GM04503 (cell line): ENCODE measurements at regions not wholly inside any gene's neighbourhood (a gene's known extent, or its start where the extent isn't known, plus 50 kb on each side); places are given as distances from the start of the nearest gene placed in this dataset.
A peak's percentile ranks its signal among the peaks of the same experiment; 100 is the strongest.

Experiments used
- DNase-seq: peaks from one replicate; pipeline ENCODE4 v3.0.0-alpha.2; 2012; ENCODE audit warnings: low read depth

GRCh38 chr5:68480335-68480940, 264.9 kb downstream of the PIK3R1 start:
- no peak for DNase-seq

GRCh38 chr5:68482199-68482598, 266.6 kb downstream of the PIK3R1 start:
- DNase-seq = no peak

DNA sequence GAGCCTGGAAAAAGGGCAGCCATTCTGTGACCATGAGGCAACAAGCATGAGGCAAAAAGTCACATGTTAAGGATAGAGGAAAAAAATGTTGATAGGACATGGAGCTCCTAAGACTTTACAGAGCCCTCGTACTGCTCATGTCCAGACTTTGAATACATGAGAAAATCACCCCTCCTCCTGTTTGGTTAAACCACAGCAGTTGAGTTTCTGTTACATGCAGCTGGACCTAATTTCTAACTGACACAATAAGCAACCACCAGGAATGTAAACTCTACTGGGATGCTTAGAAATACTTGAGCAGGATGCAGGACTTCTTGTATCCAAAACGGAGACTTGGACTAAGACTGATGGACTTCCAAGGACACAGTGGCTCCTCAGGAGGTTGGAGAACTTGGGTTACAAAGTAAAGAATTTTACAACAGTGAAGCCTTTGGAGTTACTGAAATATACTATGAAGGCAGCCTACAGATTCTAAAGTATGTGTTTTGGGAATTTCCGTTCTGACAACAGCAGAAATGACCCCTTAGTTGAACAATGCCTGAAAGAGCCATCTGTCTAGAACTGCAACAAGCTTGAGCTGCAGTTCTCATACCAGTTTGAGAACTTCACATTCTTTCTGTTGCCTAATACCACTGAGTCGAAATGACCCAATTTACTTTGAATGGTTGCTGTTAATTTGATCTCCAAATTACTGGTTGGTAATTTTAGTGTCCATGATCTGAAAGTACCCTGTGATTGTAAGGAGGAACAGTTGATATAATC, 268.9 kb downstream of the PIK3R1 start:
- peak; percentile 94 for DNase-seq

DNA sequence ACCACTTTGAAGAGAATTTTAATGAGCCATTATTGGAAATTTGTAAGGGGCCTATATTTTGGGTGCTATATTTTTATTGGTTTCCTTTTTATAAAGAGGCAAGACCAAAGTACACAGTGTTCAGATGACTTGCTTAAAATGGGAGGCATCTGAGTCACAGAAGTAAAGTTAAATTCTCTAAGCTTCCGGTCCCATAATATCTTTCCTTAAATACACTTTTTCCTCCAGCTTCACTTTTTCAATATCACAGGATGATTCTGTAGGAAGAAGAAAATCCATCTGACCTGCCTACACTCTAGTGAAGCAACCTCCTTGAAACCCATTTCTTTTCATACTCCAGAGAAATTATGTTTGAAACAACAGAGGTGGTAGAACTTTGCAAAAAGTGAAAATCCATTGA, 274.0 kb downstream of the PIK3R1 start:
- DNase-seq = no peak

- DNase-seq = no peak
These were observed 274.9 kb downstream of the PIK3R1 start for GRCh38 chr5:68490406-68490805.

DNA sequence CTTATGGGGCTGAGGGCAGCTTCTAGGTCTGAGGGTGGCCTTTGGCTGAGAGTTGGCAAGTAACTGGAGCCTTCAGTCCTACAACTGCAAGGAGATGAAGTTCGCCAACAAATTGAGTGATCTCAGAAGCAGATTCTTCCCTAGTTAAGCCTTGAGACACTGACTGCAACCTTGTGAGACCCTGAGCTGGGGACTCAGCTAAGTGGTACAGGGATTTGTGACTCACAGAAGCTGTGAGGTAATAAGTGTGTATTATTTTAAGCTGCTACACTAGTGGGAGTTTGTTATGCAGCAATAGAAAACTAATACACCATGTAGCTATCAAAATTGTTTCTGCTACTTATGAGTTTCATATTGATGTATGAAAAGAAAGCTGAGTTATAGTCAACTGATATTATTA, 279.2 kb downstream of the PIK3R1 start:
- DNase-seq = no peak

DNA sequence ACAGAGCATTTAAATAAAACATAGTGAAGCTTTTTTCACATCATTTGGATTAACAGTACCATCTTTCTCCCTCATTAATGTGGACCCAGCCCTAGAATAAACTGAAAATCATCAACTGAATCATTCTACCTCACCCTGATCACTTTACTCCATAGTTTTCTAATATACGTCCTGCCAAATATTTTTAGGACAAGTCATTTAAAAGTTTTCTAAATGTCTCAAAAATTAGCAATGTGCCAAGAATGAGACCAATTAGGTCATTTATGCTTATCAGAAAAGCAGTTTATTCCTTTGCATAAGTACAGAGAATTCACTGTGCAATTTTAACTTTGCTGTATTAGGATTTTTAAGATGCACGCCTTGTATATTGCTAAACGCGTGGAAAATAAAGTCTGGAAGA, 284.4 kb downstream of the PIK3R1 start:
- no peak for DNase-seq

DNA sequence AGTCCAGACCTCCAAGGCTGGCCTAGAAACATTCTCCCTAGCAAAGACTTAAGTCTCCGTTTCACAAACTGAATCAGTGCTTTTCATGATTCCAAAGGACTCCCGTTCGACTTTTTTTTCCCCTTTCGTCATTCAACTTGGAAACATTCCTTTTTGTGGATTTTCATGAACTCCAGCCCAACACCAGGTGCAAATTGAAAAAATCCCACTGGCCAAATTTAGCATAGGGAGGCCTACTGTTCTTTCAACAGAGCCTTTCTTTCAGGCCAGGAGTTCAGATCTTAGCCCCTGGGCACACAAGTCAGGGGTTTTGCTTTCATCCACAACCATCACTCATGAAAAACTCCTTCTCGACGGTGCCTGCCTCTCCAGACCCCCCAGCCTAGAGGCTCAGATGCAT, 285.3 kb downstream of the PIK3R1 start:
- DNase-seq = no peak

GRCh38 chr5:68502531-68502930, 287.0 kb downstream of the PIK3R1 start:
- no peak for DNase-seq

DNA sequence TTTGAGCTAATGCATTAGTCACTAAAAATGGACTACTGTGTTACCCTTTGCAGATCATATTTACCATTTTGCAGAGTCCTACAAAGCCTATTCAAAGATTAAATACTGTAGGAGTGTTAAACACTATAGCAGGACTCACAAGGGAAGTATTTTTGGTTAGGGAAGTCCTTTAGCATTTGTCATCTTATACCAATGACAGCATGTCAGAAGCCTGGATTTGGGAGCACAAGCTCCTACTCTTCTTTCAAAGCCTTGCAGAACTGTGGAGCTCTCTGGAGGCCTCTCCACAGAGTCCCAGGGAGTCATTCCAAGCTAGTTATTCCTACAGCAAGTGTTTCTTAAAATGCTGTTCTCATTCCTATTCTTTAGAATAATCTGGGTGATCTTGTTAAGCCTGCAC, 288.8 kb downstream of the PIK3R1 start:
- no peak for DNase-seq

- no peak for DNase-seq
These were observed 290.6 kb downstream of the PIK3R1 start for GRCh38 chr5:68505917-68506860.

- no peak for DNase-seq
These were observed 300.0 kb downstream of the PIK3R1 start for GRCh38 chr5:68515514-68515913.

- DNase-seq = no peak
These were observed 302.7 kb downstream of the PIK3R1 start for GRCh38 chr5:68518286-68518685.

DNA sequence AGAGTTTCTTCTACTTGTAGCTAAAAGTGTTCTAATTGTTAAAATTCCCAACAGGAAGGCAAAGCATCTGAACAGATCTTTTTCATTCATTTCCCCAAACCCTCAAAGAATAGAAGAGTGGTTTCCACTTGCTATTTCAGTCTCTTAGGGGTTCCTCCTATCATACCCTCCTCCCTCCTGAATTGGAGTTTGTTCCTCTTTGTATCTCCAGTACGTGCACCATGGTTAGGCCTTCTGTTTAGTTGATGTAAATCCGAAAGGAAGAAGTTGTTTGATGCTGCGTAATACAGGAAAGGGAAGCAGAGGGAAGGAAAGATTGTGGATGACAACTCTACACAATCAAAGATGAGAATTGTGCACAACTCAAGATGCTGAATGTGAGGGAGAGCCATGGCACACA, 303.6 kb downstream of the PIK3R1 start:
- no peak for DNase-seq

DNA sequence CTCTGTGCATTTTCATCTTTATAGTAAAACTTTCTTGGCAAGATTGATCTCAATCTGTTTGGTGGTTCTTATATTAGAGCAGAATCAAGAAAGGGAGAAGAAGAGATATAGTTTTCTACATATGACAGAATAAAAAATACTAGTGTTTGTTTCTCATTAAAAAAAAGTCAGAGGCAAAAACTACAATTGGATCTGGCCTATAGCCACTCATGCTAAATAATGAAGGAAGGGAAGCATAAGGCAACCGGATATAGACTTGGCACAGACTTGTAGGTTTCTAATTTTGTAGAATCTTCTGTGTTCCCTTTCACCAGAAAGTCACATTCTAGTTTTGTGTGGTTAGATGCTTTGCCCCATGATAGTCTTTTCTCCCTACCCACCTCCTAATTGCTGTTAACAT, 306.2 kb downstream of the PIK3R1 start:
- no peak for DNase-seq

DNA sequence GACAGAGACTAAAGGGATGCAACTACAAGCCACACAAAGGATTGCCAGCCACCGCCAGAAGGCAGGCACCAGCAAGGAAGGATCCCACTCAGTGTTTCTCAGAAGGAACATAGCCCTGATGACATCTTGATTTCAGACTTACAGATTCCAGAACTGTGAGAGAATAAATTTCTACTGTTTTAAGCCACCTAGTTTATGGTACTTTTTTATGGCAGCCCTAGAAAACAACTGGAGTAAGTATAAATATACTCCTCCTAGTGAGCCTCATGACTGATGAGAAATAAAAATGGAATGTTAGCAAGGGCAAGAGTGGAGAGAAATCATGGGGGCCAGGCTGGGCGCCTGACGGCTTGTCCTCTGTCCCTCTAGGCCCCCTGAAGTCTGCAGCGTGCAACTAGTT, 307.3 kb downstream of the PIK3R1 start:
- peak; percentile 66 for DNase-seq

GRCh38 chr5:68528821-68529273, 313.3 kb downstream of the PIK3R1 start:
- no peak for DNase-seq

- DNase-seq = peak; percentile 63
These were observed 314.0 kb downstream of the PIK3R1 start for GRCh38 chr5:68529581-68529980.

DNA sequence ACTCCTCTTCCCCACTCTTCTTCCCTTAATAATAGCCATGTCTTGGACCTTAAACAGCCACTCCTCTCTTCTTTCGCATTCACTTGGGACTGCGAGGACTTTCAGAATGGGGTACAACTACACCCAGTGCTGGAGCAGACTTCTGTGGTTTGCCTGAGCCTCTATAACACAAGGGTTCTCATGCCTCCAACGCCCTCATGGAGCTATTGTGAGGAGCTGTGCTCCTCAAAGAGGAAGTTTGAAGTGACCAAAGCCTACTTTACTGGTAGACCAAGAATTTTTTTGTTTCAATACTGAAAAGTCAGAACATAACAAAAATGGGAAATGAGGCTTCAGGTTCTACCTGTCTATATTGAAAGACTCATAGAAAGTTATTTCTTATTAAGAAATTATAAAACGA, 316.4 kb downstream of the PIK3R1 start:
- no peak for DNase-seq

DNA sequence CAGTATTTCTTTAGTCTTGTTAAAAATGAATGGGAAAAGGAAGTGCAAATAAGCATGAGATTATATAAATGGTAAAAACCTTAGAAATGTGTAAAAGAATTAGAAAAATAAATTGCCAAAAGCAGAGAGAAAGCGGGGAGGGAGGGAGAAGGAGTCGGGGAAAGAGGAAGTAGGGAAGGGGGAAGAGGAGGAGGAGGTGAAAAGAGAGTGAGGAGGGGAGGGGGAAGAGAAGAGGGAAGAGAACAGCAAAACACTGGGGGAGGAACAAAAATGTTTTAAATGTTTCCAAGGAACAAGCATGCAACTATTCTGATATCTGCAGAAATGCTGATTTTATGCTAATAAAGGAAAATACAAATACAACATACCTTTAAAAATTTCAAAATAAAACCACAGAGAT, 317.5 kb downstream of the PIK3R1 start:
- no peak for DNase-seq

DNA sequence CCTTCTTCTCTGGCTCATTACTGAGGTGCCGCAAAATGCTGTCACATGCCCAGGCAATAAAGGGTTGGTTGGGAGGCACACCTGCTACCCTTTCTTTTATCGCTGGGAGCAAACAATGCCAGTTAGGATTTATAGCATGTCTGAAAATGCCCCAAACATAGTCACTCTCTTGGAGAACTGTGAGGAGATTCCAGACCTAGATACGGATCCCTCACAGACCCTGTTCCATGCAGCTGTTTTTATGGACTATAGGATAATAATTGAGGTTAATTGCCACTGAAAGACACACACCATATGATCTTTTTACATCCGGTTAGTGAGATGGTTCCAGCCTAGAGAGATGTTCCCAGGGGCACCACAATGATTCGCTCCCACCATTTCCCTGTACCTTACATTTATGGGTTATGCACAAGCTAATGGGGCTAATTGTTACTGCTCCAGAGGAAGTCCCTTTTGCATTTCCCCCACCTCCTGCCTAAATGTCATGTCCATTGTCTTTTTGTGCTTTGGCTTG, 318.1 kb downstream of the PIK3R1 start:
- no peak for DNase-seq

- no peak for DNase-seq
These were observed 318.8 kb downstream of the PIK3R1 start for GRCh38 chr5:68534131-68534940.
